Right forelimb (tissue), 1 donor: ENCODE measurements at regions not wholly inside any gene's neighbourhood (a gene's known extent, or its start where the extent isn't known, plus 50 kb on each side); places are given as distances from the start of the nearest gene placed in this dataset.
A peak's percentile ranks its signal among the peaks of the same experiment; 100 is the strongest.

Experiments used
- DNase-seq: peaks from one replicate; pipeline ENCODE4 v3.0.0-alpha.2; 2018

GRCh38 chr2:35428548-35428947, 927.0 kb upstream of the CRIM1 start:
- DNase-seq: peak; percentile 51

- no peak for DNase-seq
Measured at GRCh38 chr2:35421485-35421884, 934.1 kb upstream of the CRIM1 start.

GRCh38 chr2:35417293-35417692, 938.3 kb upstream of the CRIM1 start:
- no peak for DNase-seq

- no peak for DNase-seq
Measured at GRCh38 chr2:35416391-35417140, 939.0 kb upstream of the CRIM1 start.

- DNase-seq: no peak
Measured at GRCh38 chr2:35415942-35416341, 939.6 kb upstream of the CRIM1 start.

GRCh38 chr2:35415282-35415681, 940.3 kb upstream of the CRIM1 start:
- DNase-seq: no peak

GRCh38 chr2:35410431-35411061, 945.0 kb upstream of the CRIM1 start:
- peak; percentile 70 for DNase-seq

- DNase-seq: no peak
Measured at GRCh38 chr2:35409762-35410161, 945.8 kb upstream of the CRIM1 start.

- no peak for DNase-seq
Measured at GRCh38 chr2:35408320-35408719, 947.3 kb upstream of the CRIM1 start.

GRCh38 chr2:35391736-35392442, 963.7 kb upstream of the CRIM1 start:
- DNase-seq: no peak

- DNase-seq: no peak
Measured at GRCh38 chr2:35378791-35379190, 976.8 kb upstream of the CRIM1 start.

GRCh38 chr2:35374845-35375244, 980.7 kb upstream of the CRIM1 start:
- DNase-seq: no peak

GRCh38 chr2:35365859-35366258, 989.7 kb upstream of the CRIM1 start:
- no peak for DNase-seq

- DNase-seq: no peak
Measured at GRCh38 chr2:35356332-35356731, 999.2 kb upstream of the CRIM1 start.

GRCh38 chr2:35355056-35355455, 1000.5 kb upstream of the CRIM1 start:
- DNase-seq: no peak

- no peak for DNase-seq
Measured at GRCh38 chr2:35347561-35347960, 1008.0 kb upstream of the CRIM1 start.

- no peak for DNase-seq
Measured at GRCh38 chr2:35343135-35343534, 1012.4 kb upstream of the CRIM1 start.

GRCh38 chr2:35339211-35339610, 1016.4 kb upstream of the CRIM1 start:
- DNase-seq: no peak

GRCh38 chr2:35337922-35338321, 1017.7 kb upstream of the CRIM1 start:
- DNase-seq: no peak

GRCh38 chr2:35314049-35314448, 1041.5 kb upstream of the CRIM1 start:
- no peak for DNase-seq

GRCh38 chr2:35301369-35301768, 1054.2 kb upstream of the CRIM1 start:
- DNase-seq: no peak

GRCh38 chr2:35298493-35298892, 1057.1 kb upstream of the CRIM1 start:
- DNase-seq: no peak

- DNase-seq: no peak
Measured at GRCh38 chr2:35297403-35297802, 1058.2 kb upstream of the CRIM1 start.

- DNase-seq: no peak
Measured at GRCh38 chr2:35294636-35295263, 1060.8 kb upstream of the CRIM1 start.
